ENCODE measurements at regions not wholly inside any gene's neighbourhood (a gene's known extent, or its start where the extent isn't known, plus 50 kb on each side); places are given as distances from the start of the nearest gene placed in this dataset.

DNA sequence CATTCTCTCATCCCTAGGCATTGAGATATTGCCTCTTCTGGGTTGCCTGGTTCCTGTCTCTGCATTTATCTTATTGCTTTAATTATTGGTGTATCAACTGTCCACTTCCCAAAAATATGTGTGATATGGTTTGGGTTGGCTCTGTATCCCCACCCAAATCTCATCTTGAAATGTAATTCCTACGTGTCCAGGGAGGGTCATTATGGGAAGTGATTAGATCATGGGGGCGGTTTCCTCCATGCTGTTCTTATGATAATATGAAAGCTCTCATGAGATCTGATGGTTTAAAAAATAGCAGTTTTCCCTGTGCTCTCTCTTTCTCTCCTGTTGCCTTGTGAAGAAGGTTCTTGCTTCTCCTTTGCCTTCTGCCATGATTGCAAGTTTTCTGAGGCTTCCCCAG lies 308.3 kb upstream of the HS3ST1 start:
- Histone ChIP-seq H3K4me3 (ENCODE audit: extremely low read depth, insufficient read depth, low read length, poor library complexity, severe bottlenecking) (no peak overlapping the region), H3K9me3 (ENCODE audit: control insufficient read depth, low read length) (no peaks in the 10 kb centered on the region), H3K4me1 (ENCODE audit: control insufficient read depth, insufficient read depth, low read length, poor library complexity, severe bottlenecking) (peaks cover 8% of the 10 kb centered on the region), H3K27ac (ENCODE audit: low read depth, low read length, severe bottlenecking) (no peak overlapping the region), H3K36me3 (ENCODE audit: control insufficient read depth, insufficient read depth, low read length) (no peaks in the 10 kb centered on the region)
- WGBS, 2 experiments (ENCODE audit: insufficient coverage in 2 of 2), result 83% methylated on average over 2 of the region's 2 CpGs; no CpG with 5 or more reads in 1 of the 2 experiments

DNA sequence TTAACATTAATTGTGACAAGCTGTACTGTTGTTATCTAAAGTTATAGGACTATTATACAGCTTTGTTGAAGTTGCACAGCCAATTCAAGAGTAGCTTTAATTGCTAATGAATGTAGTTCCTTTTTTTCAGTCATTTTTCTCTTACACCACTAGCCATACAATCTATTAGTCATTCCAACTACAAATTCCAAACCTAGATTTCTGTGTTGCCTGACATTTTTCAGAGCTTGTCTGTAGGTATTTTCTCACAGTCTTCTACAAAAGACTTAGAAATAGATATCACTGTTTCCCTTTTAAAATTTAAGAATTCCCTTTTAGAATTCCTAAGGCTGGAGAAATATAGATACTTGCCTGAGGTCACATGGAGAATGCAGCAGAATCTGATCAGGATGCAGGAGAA lies 307.0 kb upstream of the HS3ST1 start:
- no peak overlapping the region for H3K27ac ChIP-seq (ENCODE audit: low read depth, low read length, severe bottlenecking)
- peaks cover 1% of the 10 kb centered on the region for H3K4me1 ChIP-seq (ENCODE audit: control insufficient read depth, insufficient read depth, low read length, poor library complexity, severe bottlenecking)
- no peak overlapping the region for H3K4me3 ChIP-seq (ENCODE audit: extremely low read depth, insufficient read depth, low read length, poor library complexity, severe bottlenecking)
- no peaks in the 10 kb centered on the region for H3K36me3 ChIP-seq (ENCODE audit: control insufficient read depth, insufficient read depth, low read length)
- H3K9me3 ChIP-seq (ENCODE audit: control insufficient read depth, low read length), result no peaks in the 10 kb centered on the region

DNA sequence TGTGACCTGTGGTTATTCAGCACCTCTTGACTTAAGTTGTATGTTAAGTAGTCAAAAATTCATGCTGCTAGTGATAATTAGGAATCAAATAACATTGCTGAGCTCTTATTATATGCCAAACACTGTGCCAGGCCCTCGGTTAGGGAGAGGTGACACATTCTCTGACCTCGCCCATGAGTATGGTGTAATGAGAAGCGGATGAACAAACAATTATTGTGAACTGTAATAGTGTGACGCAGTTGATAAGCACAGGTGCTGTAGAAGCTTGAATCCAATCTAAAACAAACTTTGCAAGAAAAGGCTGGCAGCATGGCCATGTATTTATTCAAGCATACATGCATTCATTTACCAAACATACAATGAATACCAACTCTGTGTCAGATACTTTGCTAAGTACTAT lies 303.5 kb upstream of the HS3ST1 start:
- 93 to 95% methylated on average over 3 to 4 of the region's 4 CpGs for WGBS, 2 experiments (ENCODE audit: insufficient coverage in 2 of 2)
- no peaks in the 10 kb centered on the region for H3K4me1 ChIP-seq (ENCODE audit: control insufficient read depth, insufficient read depth, low read length, poor library complexity, severe bottlenecking)
- no peaks in the 10 kb centered on the region for H3K9me3 ChIP-seq (ENCODE audit: control insufficient read depth, low read length)
- H3K4me3 ChIP-seq (ENCODE audit: extremely low read depth, insufficient read depth, low read length, poor library complexity, severe bottlenecking), result no peak overlapping the region
- H3K36me3 ChIP-seq (ENCODE audit: control insufficient read depth, insufficient read depth, low read length), result no peaks in the 10 kb centered on the region
- no peak overlapping the region for H3K27ac ChIP-seq (ENCODE audit: low read depth, low read length, severe bottlenecking)

DNA sequence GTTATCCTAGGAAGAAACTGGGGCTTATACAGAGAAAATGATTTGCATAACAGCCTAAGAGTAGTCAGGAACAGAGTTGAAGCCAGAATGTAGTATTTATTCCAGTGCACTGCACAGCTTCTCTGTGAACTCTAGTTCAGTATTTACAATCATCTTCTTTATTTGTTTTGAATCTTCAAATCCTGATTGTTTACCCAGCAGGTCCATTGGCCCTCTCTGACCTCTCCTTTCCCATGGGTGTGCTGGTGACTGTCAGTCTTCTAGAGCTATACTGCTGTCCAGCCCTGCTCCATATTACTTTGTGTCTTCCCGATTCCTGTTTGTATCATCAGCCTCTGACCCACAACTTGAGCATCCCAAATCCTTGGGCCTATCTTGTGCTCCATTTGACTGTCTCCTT lies 301.9 kb upstream of the HS3ST1 start:
- 100% methylated on average over 1 of the region's 1 CpG; no CpG with 5 or more reads in 1 of the 2 experiments for WGBS, 2 experiments (ENCODE audit: insufficient coverage in 2 of 2)
- no peaks in the 10 kb centered on the region for H3K4me1 ChIP-seq (ENCODE audit: control insufficient read depth, insufficient read depth, low read length, poor library complexity, severe bottlenecking)

DNA sequence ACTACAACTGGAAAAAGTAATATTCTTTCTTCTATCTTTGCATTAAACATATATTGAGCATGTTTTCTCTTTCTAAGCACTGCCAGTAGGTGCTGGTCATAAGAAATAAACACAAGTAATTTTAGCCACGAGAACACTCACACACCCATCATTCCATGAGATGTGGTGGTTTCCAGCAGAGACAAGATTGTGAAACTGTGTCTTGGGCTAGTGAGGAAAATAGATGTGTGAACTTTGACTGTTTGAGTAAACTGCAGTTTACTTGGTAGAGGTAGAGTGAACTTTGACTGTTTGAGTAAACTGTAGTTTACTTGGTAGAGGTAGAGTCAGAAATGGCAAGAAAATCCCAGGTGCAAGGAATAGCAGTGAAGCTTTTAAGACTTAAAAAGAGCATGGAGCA lies 300.9 kb upstream of the HS3ST1 start:
- Histone ChIP-seq H3K4me1 (ENCODE audit: control insufficient read depth, insufficient read depth, low read length, poor library complexity, severe bottlenecking) (no peaks in the 10 kb centered on the region), H3K27ac (ENCODE audit: low read depth, low read length, severe bottlenecking) (no peak overlapping the region), H3K36me3 (ENCODE audit: control insufficient read depth, insufficient read depth, low read length) (no peaks in the 10 kb centered on the region), H3K4me3 (ENCODE audit: extremely low read depth, insufficient read depth, low read length, poor library complexity, severe bottlenecking) (no peak overlapping the region), H3K9me3 (ENCODE audit: control insufficient read depth, low read length) (no peaks in the 10 kb centered on the region)
- WGBS, 2 experiments (ENCODE audit: insufficient coverage in 2 of 2), result no CpG with 5 or more reads among the region's 1 CpG

More for the DNA sequence above, 301.9 kb upstream of the HS3ST1 start:
- H3K9me3 ChIP-seq (ENCODE audit: control insufficient read depth, low read length), result no peaks in the 10 kb centered on the region
- H3K36me3 ChIP-seq (ENCODE audit: control insufficient read depth, insufficient read depth, low read length), result no peaks in the 10 kb centered on the region
- H3K4me3 ChIP-seq (ENCODE audit: extremely low read depth, insufficient read depth, low read length, poor library complexity, severe bottlenecking), result no peak overlapping the region
- no peak overlapping the region for H3K27ac ChIP-seq (ENCODE audit: low read depth, low read length, severe bottlenecking)

DNA sequence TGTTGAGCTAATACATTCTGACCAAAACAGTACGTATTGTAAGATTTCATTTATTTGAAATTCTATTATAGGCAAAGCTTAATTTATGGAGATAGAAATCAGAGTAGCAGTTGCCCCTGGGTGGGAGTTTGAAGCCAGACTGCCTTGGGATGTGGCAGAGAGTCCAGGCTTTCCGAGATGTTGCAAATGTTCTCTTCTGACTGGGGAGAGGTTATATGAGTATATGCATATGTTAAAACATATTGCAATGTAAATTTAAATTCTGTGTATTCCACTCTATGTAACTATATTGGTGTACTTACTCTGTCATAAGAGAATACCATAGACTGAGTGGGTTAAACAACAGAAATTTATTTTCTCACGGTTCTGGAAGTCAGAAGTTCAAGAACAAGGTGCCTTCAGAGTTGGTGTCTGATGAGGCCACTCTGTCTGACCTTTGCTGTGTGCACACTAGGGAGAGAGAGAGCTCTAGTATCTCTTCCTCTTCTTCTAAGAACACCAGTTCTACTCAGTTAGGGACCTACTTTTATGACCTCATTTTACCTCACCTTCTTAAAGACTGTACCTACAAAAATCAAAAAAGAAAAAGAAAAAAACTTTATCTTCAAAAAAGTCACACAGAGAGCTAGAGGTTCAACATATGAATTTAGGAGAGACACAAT lies 299.3 kb upstream of the HS3ST1 start:
- Histone ChIP-seq H3K4me1 (ENCODE audit: control insufficient read depth, insufficient read depth, low read length, poor library complexity, severe bottlenecking) (no peaks in the 10 kb centered on the region), H3K36me3 (ENCODE audit: control insufficient read depth, insufficient read depth, low read length) (no peaks in the 10 kb centered on the region), H3K27ac (ENCODE audit: low read depth, low read length, severe bottlenecking) (no peak overlapping the region), H3K4me3 (ENCODE audit: extremely low read depth, insufficient read depth, low read length, poor library complexity, severe bottlenecking) (no peak overlapping the region), H3K9me3 (ENCODE audit: control insufficient read depth, low read length) (no peaks in the 10 kb centered on the region)
- WGBS, 2 experiments (ENCODE audit: insufficient coverage in 2 of 2), result no CpG with 5 or more reads among the region's 3 CpGs

DNA sequence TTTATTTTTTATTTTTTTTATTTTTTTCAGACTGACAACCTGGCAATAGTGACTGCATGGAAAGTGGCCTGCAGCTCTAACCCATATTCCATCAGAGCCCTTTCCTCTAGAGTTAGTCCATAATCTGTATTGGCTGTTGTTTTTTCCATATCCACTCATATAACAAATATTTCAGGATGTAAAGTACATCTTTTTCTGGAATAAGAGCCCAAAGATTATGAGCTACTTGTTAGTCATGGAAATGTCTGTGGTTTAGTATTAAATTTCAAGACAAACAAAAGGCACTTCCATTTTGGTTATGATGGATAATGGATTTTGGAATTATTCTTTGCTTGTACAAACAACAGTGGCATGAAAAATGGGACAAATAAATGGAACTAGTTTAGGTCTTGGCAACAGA lies 296.0 kb upstream of the HS3ST1 start:
- Histone ChIP-seq H3K27ac (ENCODE audit: low read depth, low read length, severe bottlenecking) (no peak overlapping the region), H3K9me3 (ENCODE audit: control insufficient read depth, low read length) (no peaks in the 10 kb centered on the region), H3K36me3 (ENCODE audit: control insufficient read depth, insufficient read depth, low read length) (no peaks in the 10 kb centered on the region), H3K4me1 (ENCODE audit: control insufficient read depth, insufficient read depth, low read length, poor library complexity, severe bottlenecking) (no peaks in the 10 kb centered on the region), H3K4me3 (ENCODE audit: extremely low read depth, insufficient read depth, low read length, poor library complexity, severe bottlenecking) (no peak overlapping the region)

DNA sequence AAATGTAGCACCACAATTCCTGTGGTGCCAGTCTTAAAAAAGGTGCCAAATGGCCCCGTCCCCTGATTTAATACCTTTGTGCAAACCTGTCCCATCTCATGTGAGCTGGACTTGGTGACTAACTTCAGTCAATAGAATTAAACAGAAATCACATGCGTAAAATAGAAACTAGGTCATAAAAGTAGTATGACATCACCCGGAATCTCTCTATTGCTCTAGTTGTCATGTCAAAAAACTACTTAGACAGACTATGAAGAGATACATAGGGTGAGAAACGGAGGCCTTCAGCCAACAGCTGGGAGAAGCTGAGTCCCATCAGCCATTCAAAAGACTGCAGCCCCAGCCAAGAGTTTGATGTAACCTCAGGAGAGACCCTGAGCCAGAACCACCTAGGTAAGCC lies 293.5 kb upstream of the HS3ST1 start:
- Histone ChIP-seq H3K4me1 (ENCODE audit: control insufficient read depth, insufficient read depth, low read length, poor library complexity, severe bottlenecking) (no peaks in the 10 kb centered on the region), H3K4me3 (ENCODE audit: extremely low read depth, insufficient read depth, low read length, poor library complexity, severe bottlenecking) (no peak overlapping the region), H3K9me3 (ENCODE audit: control insufficient read depth, low read length) (no peaks in the 10 kb centered on the region), H3K27ac (ENCODE audit: low read depth, low read length, severe bottlenecking) (no peak overlapping the region), H3K36me3 (ENCODE audit: control insufficient read depth, insufficient read depth, low read length) (no peaks in the 10 kb centered on the region)
- WGBS, 2 experiments (ENCODE audit: insufficient coverage in 2 of 2), result 90 to 94% methylated on average over 2 of the region's 4 CpGs

DNA sequence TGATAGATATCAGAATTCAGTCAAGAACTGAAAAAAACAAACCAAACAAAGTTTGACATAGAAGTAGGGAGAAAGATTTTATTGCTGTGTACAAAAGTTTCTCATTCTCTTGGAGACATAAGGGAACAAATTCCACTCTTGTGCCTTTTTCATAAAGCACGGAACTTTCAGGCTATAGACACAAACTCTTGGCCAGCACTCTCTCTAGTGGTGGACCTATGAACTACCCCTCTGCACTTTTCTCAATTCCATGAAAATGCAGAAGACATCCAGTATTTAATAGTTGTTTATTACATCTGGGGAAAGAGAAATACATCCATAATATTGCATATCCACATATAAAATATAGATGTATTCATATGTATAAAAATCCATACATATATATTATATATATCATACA lies 291.6 kb upstream of the HS3ST1 start:
- no peaks in the 10 kb centered on the region for H3K9me3 ChIP-seq (ENCODE audit: control insufficient read depth, low read length)
- no peaks in the 10 kb centered on the region for H3K4me1 ChIP-seq (ENCODE audit: control insufficient read depth, insufficient read depth, low read length, poor library complexity, severe bottlenecking)
- H3K27ac ChIP-seq (ENCODE audit: low read depth, low read length, severe bottlenecking), result no peak overlapping the region
- WGBS, 2 experiments (ENCODE audit: insufficient coverage in 2 of 2), result no CpG with 5 or more reads among the region's 1 CpG
- H3K36me3 ChIP-seq (ENCODE audit: control insufficient read depth, insufficient read depth, low read length), result no peaks in the 10 kb centered on the region
- no peak overlapping the region for H3K4me3 ChIP-seq (ENCODE audit: extremely low read depth, insufficient read depth, low read length, poor library complexity, severe bottlenecking)

DNA sequence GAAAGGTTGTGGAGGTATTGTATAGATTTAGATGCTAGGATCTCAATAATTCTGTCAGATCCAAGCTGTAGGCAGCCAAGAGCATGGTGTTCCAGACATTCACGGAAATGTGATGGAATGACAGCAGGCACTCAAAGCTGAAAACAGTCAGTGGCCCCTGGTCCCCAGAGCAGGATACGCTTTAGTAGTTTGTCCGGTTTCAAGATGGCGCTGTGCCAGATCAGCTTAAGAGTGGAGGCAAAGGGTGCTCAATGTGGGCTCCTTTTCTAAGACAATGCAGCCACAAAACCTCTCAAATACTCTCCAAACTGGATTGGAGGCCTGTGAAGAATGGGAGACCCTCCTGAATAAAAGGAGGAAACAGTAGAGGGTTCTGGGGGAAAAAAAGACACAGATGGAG lies 291.2 kb upstream of the HS3ST1 start:
- no peak overlapping the region for H3K27ac ChIP-seq (ENCODE audit: low read depth, low read length, severe bottlenecking)
- WGBS, 2 experiments (ENCODE audit: insufficient coverage in 2 of 2), result 91 to 93% methylated on average over 2 to 3 of the region's 4 CpGs

DNA sequence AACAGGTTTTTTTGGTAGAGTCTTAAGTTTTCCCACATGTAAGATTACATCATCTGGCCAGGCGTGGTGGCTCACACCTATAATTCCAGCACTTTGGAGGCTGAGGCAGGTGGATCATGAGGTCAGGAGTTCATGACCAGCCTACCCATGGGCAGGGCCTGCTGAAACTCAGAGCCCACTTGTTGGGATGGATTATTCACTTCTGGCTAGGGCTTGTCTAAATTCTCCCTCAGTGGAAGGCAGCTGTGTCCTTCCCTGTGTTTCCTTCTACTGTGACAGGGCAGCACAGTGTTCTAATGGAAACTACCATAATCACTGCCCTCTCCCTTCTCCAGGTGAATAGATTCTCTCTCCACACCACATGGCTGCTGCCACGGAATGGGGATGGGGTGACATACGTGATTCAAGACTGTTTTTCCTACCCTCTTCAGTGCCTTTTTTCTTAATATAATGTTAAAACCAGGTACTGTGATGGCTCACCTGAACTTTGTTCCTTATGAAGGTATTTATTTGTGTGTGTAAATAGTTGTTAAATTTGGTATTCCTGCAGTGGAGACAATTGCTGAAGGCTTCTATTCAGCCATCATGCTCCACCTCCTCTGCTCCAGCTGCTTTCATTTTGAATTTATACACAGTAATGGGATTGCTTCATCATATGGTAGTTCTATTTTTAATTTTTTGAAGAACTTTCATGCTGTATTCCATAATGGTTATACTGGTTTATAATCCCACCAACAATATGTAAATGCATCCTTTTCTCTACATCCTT lies 287.2 kb upstream of the HS3ST1 start:
- Histone ChIP-seq H3K4me1 (ENCODE audit: control insufficient read depth, insufficient read depth, low read length, poor library complexity, severe bottlenecking) (no peaks in the 10 kb centered on the region), H3K9me3 (ENCODE audit: control insufficient read depth, low read length) (no peaks in the 10 kb centered on the region), H3K36me3 (ENCODE audit: control insufficient read depth, insufficient read depth, low read length) (no peaks in the 10 kb centered on the region), H3K4me3 (ENCODE audit: extremely low read depth, insufficient read depth, low read length, poor library complexity, severe bottlenecking) (no peak overlapping the region), H3K27ac (ENCODE audit: low read depth, low read length, severe bottlenecking) (no peak overlapping the region)
- 80% methylated on average over 2 of the region's 3 CpGs for WGBS, 2 experiments (ENCODE audit: insufficient coverage in 2 of 2)

More for the DNA sequence above, 291.2 kb upstream of the HS3ST1 start:
- H3K9me3 ChIP-seq (ENCODE audit: control insufficient read depth, low read length), result no peaks in the 10 kb centered on the region
- no peak overlapping the region for H3K4me3 ChIP-seq (ENCODE audit: extremely low read depth, insufficient read depth, low read length, poor library complexity, severe bottlenecking)
- no peaks in the 10 kb centered on the region for H3K4me1 ChIP-seq (ENCODE audit: control insufficient read depth, insufficient read depth, low read length, poor library complexity, severe bottlenecking)
- no peaks in the 10 kb centered on the region for H3K36me3 ChIP-seq (ENCODE audit: control insufficient read depth, insufficient read depth, low read length)
